Psoas muscle (tissue), 7 donors: ENCODE measurements at regions not wholly inside any gene's neighbourhood (a gene's known extent, or its start where the extent isn't known, plus 50 kb on each side); places are given as distances from the start of the nearest gene placed in this dataset.
"Not testable (repeated sequence)": the region's sequence is repeated elsewhere in the genome, so short reads cannot be mapped to it uniquely, and the experiment has no call there.

Experiments
- ATAC-seq, 4 donors: fragments of 200-7000 bp; cut with Tn5 transposase; one replicate each; pipeline ENCODE4 v1.9.1; 2020; ENCODE audit warnings: moderate library complexity in 3 of 4, mild to moderate bottlenecking in 2 of 4
- DNase-seq, 2 donors: peaks; one replicate each; pipeline ENCODE4 v3.0.0-alpha.2; 2020
- H3K27ac ChIP-seq: fragments of 200-600 bp; one replicate; pipeline ENCODE4 v1.8.0; 2022
- H3K27me3 ChIP-seq, 3 donors: fragments of 200-600 bp in 1 of 3; one replicate each; pipeline versions ENCODE4 v1.6.1 to v1.8.0; 2013 to 2022; ENCODE audit warnings: low read length in 2 of 3, mild to moderate bottlenecking in 2 of 3, moderate library complexity in 1 of 3; ENCODE audit not compliant: insufficient read depth in 3 of 3
- H3K36me3 ChIP-seq, 2 donors: fragments of 200-600 bp in 1 of 2; one replicate each; pipeline versions ENCODE4 v1.6.1 to v1.8.0; 2013 to 2022; ENCODE audit warnings: low read depth in 1 of 2, mild to moderate bottlenecking in 1 of 2, moderate library complexity in 1 of 2; ENCODE audit not compliant: insufficient read depth in 1 of 2
- H3K4me1 ChIP-seq: fragments of 200-600 bp; one replicate; pipeline ENCODE4 v1.8.0; 2022
- H3K4me3 ChIP-seq: fragments of 200-600 bp; one replicate; pipeline ENCODE4 v1.8.0; 2022; ENCODE audit warnings: mild to moderate bottlenecking
- H3K9me3 ChIP-seq: fragments of 200-600 bp; one replicate; pipeline ENCODE4 v1.8.0; 2022
- CTCF ChIP-seq: fragments of 200-600 bp; IDR thresholded peaks from one replicate; pipeline ENCODE4 v1.8.0; 2022; ENCODE audit warnings: antibody characterized with exemption
- whole genome bisulfite sequencing, 3 donors: extraction: QIAGEN DNeasy Blood & Tissue Kit; methylation state at CpG; one replicate each; pipeline versions ENCODE4 v1.1.6 to v1.1.7; 2013; 5-methylcytosine and 5-hydroxymethylcytosine counted together
- intact Hi-C, 2 donors: fragments of 100-400 bp; cut with DNase I; formaldehyde crosslinking; loops; one replicate each; pipeline versions ENCODE4 v1.11.0 to v1.14.2; 2022
- donor health status: healthy with polysubstance abuse.
- donor health status: DM: no; HTN: no; CAD: no; lungs with moderate emphysema.
- donor health status: Bipolar disorder and iron deficiency.
- donor health status: healthy.
- donor health status: DM: yes; HTN: yes; CAD: no.
- donor health status: DM: no; HTN: no; CAD: no.
- donor health status: DM: yes; HTN: yes; CAD: no.

DNA sequence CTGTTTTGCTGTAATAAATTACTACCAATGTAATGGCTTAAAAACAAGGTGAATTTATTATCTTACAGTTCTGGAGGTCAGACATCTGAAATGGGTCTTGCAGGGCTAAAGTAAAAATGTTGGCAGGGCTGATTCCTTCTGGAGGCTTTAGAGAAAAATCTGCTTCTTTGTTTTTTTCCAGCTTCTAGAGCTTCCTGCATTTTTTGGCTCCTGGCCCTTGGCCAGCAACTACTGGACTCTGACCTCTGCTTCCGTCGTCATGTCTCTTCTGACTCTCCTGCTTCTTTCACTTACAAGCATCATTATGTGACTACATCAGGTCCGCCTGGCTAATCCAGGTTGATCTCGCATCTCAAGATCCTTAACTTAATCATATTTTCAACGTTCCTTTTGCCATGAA is 350.9 kb downstream of the S1PR1 start:
- ATAC-seq (no peak), DNase-seq (peak; percentile 17 to 58)
- H3K4me1 ChIP-seq, result no peaks in the 10 kb centered on the region
- no peaks in the 10 kb centered on the region for H3K9me3 ChIP-seq
- 31 to 38% (median 38%) methylated on average over 5 of the region's 5 CpGs for WGBS, 3 donors
- intact Hi-C loops, result no loop called here
- no peaks in the 10 kb centered on the region for H3K27me3 ChIP-seq
- H3K36me3 ChIP-seq, result no peaks in the 10 kb centered on the region
- no peak overlapping the region for H3K4me3 ChIP-seq
- H3K27ac ChIP-seq, result no peak overlapping the region
- no peak for TF ChIP-seq CTCF

- TF ChIP-seq CTCF, result no peak
- Histone ChIP-seq H3K27ac (no peak overlapping the region), H3K27me3 (no peaks in the 10 kb centered on the region), H3K36me3 (no peaks in the 10 kb centered on the region), H3K4me1 (no peaks in the 10 kb centered on the region), H3K4me3 (no peak overlapping the region), H3K9me3 (no peaks in the 10 kb centered on the region)
- WGBS, 3 donors, result 48 to 81% (median 65%) methylated on average over 1 of the region's 1 CpG
- DNase-seq, result no peak
- intact Hi-C loops, result no loop called here
- no peak for ATAC-seq
Measured at GRCh38 chr1:101588677-101589076, 351.9 kb downstream of the S1PR1 start.

DNA sequence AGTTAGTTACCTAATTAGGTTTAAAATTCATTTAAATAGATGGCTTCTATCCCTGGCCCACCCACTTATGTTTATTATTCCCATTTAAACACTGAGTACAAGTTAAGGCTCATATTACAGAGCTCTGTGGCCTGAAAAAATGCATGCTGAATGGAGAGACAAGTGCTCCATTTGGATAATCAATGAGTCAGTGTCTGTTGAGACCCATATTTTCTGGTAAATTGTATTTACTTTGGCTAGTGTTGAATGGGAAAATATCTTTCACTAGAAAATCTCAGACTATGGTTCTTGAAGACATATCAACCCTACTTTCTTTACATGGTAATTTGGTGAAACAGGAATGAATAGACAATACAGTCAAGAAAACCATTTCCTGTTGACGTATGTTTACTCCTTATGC is 356.0 kb downstream of the S1PR1 start:
- Histone ChIP-seq H3K27me3 (no peaks in the 10 kb centered on the region), H3K9me3 (no peaks in the 10 kb centered on the region), H3K36me3 (no peaks in the 10 kb centered on the region), H3K4me3 (no peak overlapping the region), H3K27ac (no peak overlapping the region), H3K4me1 (no peaks in the 10 kb centered on the region)
- no peak for TF ChIP-seq CTCF
- intact Hi-C loops, result no loop called here
- DNase-seq (no peak), ATAC-seq (no peak)
- WGBS, 3 donors, result 80 to 87% (median 83%) methylated on average over 1 of the region's 1 CpG

- DNase-seq (no peak), ATAC-seq (no peak)
- Histone ChIP-seq H3K4me3 (no peak overlapping the region), H3K9me3 (no peaks in the 10 kb centered on the region), H3K36me3 (no peaks in the 10 kb centered on the region), H3K27me3 (no peaks in the 10 kb centered on the region), H3K4me1 (no peaks in the 10 kb centered on the region), H3K27ac (no peak overlapping the region)
- 38 to 55% (median 43%) methylated on average over 2 of the region's 2 CpGs for WGBS, 3 donors
- intact Hi-C loops, result no loop called here
- no peak for TF ChIP-seq CTCF
Measured at GRCh38 chr1:101595881-101596374, 359.1 kb downstream of the S1PR1 start.

- H3K4me1 ChIP-seq, ATAC-seq, H3K9me3 ChIP-seq, DNase-seq, H3K36me3 ChIP-seq, H3K4me3 ChIP-seq, H3K27ac ChIP-seq, H3K27me3 ChIP-seq, intact Hi-C loops: not testable (repeated sequence)
- WGBS, 3 donors, result 90 to 94% (median 91%) methylated on average over 5 of the region's 5 CpGs
Measured at GRCh38 chr1:101600615-101601014, 363.8 kb downstream of the S1PR1 start.
